ENCODE measurements at regions not wholly inside any gene's neighbourhood (a gene's known extent, or its start where the extent isn't known, plus 50 kb on each side); places are given as distances from the start of the nearest gene placed in this dataset.
A peak's percentile ranks its signal among the peaks of the same experiment; 100 is the strongest.

- TF ChIP-seq FOS (IDR thresholded peaks at IDR 0.05; ENCODE audit: borderline replicate concordance, extremely low read depth, insufficient read length): no peak
- TF ChIP-seq ZBTB4 (CRISPR knock-in tag; IDR thresholded peaks at IDR 0.05): no peak
- no peak for TF ChIP-seq CTCF (IDR thresholded peaks at IDR 0.05 in 2 of 3, conservative IDR thresholded peaks at IDR 0.05 in 1 of 3; ENCODE audit: control insufficient read depth in 2 of 3, extremely low read depth in 1 of 3, insufficient read depth in 1 of 3, low read depth in 3 of 3, low read length in 3 of 3)
- TF ChIP-seq ZNF384 (IDR thresholded peaks at IDR 0.05; ENCODE audit: borderline replicate concordance, low read depth, low read length): no peak
- 0 out of 2 replicates have a peak, but pooled peaks have one; percentile 6 for TF ChIP-seq PML (IDR thresholded peaks at IDR 0.05; ENCODE audit: low read length)
- TF ChIP-seq RCOR1 (conservative IDR thresholded peaks at IDR 0.05; ENCODE audit: low read depth, low read length): no peak
- TF ChIP-seq CHD2 (IDR thresholded peaks at IDR 0.05; ENCODE audit: borderline replicate concordance, low read depth, low read length): peak; percentile 82
- TF ChIP-seq IKZF1 (conservative IDR thresholded peaks at IDR 0.05): peak; percentile 90
- peak; percentile 66 for TF ChIP-seq RELB (IDR thresholded peaks at IDR 0.05; ENCODE audit: low read depth)
- no peak; the same call in 1 of the 2 replicates for TF ChIP-seq STAT3 (IDR thresholded peaks at IDR 0.05; ENCODE audit: low read depth, low read length)
- TF ChIP-seq ZBTB40 (IDR thresholded peaks at IDR 0.05; ENCODE audit: borderline replicate concordance): no peak
- no peak for TF ChIP-seq ZSCAN29 (IDR thresholded peaks at IDR 0.05)
- TF ChIP-seq IRF3 (IDR thresholded peaks at IDR 0.05): no peak
- no peak for TF ChIP-seq RB1 (IDR thresholded peaks at IDR 0.05; ENCODE audit: borderline replicate concordance)
- TF ChIP-seq CBFB (IDR thresholded peaks at IDR 0.05; ENCODE audit: low read depth): peak; percentile 92
- TF ChIP-seq SMAD5 (IDR thresholded peaks at IDR 0.05; ENCODE audit: low read depth): no peak
- TF ChIP-seq FOXM1 (IDR thresholded peaks at IDR 0.05; ENCODE audit: low read depth, low read length): peak; percentile 98
- TF ChIP-seq SMARCA5 (IDR thresholded peaks at IDR 0.05): peak; percentile 79; the same call in 1 of the 2 replicates
Measured at GRCh38 chr10:88064608-88065382, 201.4 kb downstream of the PTEN start (continued).

Data from GM12878 (cell line).